H1 (cell line): ENCODE measurements at regions not wholly inside any gene's neighbourhood (a gene's known extent, or its start where the extent isn't known, plus 50 kb on each side); places are given as distances from the start of the nearest gene placed in this dataset.

Source experiments
- CBX5 ChIP-seq: fragments of 300-800, 300-1000 bp; sonication (generic); IDR thresholded peaks from 2 replicates; pipeline ENCODE4 v1.7.1; 2016; ENCODE audit warnings: antibody characterized with exemption, low read length, low read depth
- EP300 ChIP-seq, 2 experiments: IDR thresholded peaks; 1 replicate in 1 of 2; 2 replicates in 1 of 2; pipeline ENCODE4 v1.6.1; 2011 to 2012; ENCODE audit warnings: low read depth in 2 of 2, low read length in 2 of 2, mild to moderate bottlenecking in 2 of 2, borderline replicate concordance in 1 of 2, inconsistent platforms in 1 of 2, moderate library complexity in 1 of 2
- POLR2A ChIP-seq, 2 experiments: IDR thresholded peaks; 1 replicate in 1 of 2; 2 replicates in 1 of 2; pipeline ENCODE4 v1.6.1; 2011; ENCODE audit warnings: low read depth in 2 of 2, low read length in 2 of 2, mild to moderate bottlenecking in 2 of 2; ENCODE audit errors: control extremely low read depth in 1 of 2
- SP1 ChIP-seq: IDR thresholded peaks from 2 replicates; pipeline ENCODE4 v1.6.1; 2011; ENCODE audit warnings: low read depth, low read length
- TBP ChIP-seq: IDR thresholded peaks from 2 replicates; pipeline ENCODE4 v1.6.1; 2011; ENCODE audit warnings: low read depth, low read length, improper control_type of control experiment
- TF ChIP-seq, protein P1 (sequence below), 3 experiments: IDR thresholded peaks; 1 replicate in 2 of 3; 2 replicates in 1 of 3; pipeline versions ENCODE4 v1.5.1 to v1.6.1; 2011; ENCODE audit warnings: low read length in 3 of 3, mild to moderate bottlenecking in 3 of 3, inconsistent platforms in 2 of 3, low read depth in 1 of 3, moderate library complexity in 1 of 3; ENCODE audit not compliant: insufficient read depth in 1 of 3; ENCODE audit errors: control extremely low read depth in 1 of 3

DNA sequence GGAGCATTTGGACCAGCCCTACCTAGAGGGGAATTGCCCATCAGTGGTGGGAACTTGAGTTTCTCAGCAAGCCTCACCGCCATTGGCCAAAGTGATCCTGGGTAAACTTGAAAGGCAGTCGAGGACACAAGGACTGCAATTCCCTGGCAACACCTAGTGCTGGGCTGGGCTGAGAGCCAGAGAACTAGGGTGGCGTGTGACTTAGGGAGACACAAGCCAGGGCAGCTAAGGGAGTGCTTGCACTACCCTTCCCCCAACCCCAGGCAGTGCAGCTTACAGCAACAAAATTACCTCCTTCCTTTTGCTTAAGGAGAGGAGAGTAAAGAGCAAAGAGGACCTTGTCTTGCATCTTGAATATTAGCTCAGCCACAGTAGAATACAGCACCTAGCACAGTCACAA lies 176.9 kb upstream of the PRMT6 start:
- TF ChIP-seq TBP, result no peak
- TF ChIP-seq POLR2A (IDR thresholded peaks at IDR 0.05; ENCODE audit: control extremely low read depth in 1 of 2, low read depth in 2 of 2, low read length in 2 of 2), result no peak
- TF ChIP-seq CBX5, result no peak
- TF ChIP-seq, protein P1, sequence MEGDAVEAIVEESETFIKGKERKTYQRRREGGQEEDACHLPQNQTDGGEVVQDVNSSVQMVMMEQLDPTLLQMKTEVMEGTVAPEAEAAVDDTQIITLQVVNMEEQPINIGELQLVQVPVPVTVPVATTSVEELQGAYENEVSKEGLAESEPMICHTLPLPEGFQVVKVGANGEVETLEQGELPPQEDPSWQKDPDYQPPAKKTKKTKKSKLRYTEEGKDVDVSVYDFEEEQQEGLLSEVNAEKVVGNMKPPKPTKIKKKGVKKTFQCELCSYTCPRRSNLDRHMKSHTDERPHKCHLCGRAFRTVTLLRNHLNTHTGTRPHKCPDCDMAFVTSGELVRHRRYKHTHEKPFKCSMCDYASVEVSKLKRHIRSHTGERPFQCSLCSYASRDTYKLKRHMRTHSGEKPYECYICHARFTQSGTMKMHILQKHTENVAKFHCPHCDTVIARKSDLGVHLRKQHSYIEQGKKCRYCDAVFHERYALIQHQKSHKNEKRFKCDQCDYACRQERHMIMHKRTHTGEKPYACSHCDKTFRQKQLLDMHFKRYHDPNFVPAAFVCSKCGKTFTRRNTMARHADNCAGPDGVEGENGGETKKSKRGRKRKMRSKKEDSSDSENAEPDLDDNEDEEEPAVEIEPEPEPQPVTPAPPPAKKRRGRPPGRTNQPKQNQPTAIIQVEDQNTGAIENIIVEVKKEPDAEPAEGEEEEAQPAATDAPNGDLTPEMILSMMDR (IDR thresholded peaks at IDR 0.05; ENCODE audit: control extremely low read depth in 1 of 3, insufficient read depth in 1 of 3, low read depth in 1 of 3, low read length in 3 of 3), result no peak
- no peak for TF ChIP-seq EP300 (IDR thresholded peaks at IDR 0.05; ENCODE audit: borderline replicate concordance in 1 of 2, low read depth in 2 of 2, low read length in 2 of 2)
- no peak for TF ChIP-seq SP1
